Stimulated activated effector memory CD8-positive, alpha-beta T cell treated with anti-CD3 and anti-CD28 coated beads, Interleukin-12 subunit alpha, Interleukin-12 subunit beta, amount 100 ng/mL, for 72 hours (primary cell): ENCODE measurements at regions not wholly inside any gene's neighbourhood (a gene's known extent, or its start where the extent isn't known, plus 50 kb on each side); places are given as distances from the start of the nearest gene placed in this dataset.
"Not testable (repeated sequence)": the region's sequence is repeated elsewhere in the genome, so short reads cannot be mapped to it uniquely, and the experiment has no call there.

Experiments used
- ATAC-seq: fragments of 150-1000 bp; cut with Tn5 transposase; 2 replicates; pipeline ENCODE4 v1.10.0; 2021
- DNase-seq, 2 donors: peaks; one replicate each; pipeline ENCODE4 v3.0.0; 2021 to 2022; ENCODE audit warnings: low spot score in 2 of 2
- H3K27ac Mint-ChIP-seq: one replicate; pipeline ENCODE4 v1.8.0; 2022; ENCODE audit warnings: mild to moderate bottlenecking, mixed read lengths
- H3K36me3 Mint-ChIP-seq: one replicate; pipeline ENCODE4 v1.8.0; 2022; ENCODE audit warnings: mild to moderate bottlenecking, mixed read lengths
- H3K4me1 Mint-ChIP-seq: one replicate; pipeline ENCODE4 v1.8.0; 2022; ENCODE audit warnings: mixed read lengths
- H3K4me3 Mint-ChIP-seq: one replicate; pipeline ENCODE4 v1.8.0; 2022; ENCODE audit warnings: mild to moderate bottlenecking, mixed read lengths
- H3K9me3 Mint-ChIP-seq: one replicate; pipeline ENCODE4 v1.8.0; 2022; ENCODE audit warnings: mixed read lengths

GRCh38 chr4:132662456-132662855 lies 486.6 kb upstream of the PCDH10 start:
- peaks cover 22% of the 10 kb centered on the region for H3K9me3 Mint-ChIP-seq
- no peak overlapping the region for H3K27ac Mint-ChIP-seq
- H3K4me1 Mint-ChIP-seq = no peaks in the 10 kb centered on the region
- no peak for DNase-seq
- no peak overlapping the region for H3K4me3 Mint-ChIP-seq
- no peak for ATAC-seq
- H3K36me3 Mint-ChIP-seq = no peaks in the 10 kb centered on the region

- H3K27ac Mint-ChIP-seq = no peak overlapping the region
- H3K9me3 Mint-ChIP-seq = peaks cover 10% of the 10 kb centered on the region
- H3K4me1 Mint-ChIP-seq = no peaks in the 10 kb centered on the region
- H3K36me3 Mint-ChIP-seq = no peaks in the 10 kb centered on the region
- ATAC-seq (no peak), DNase-seq (no peak)
- H3K4me3 Mint-ChIP-seq = no peak overlapping the region
These were observed 479.3 kb upstream of the PCDH10 start for GRCh38 chr4:132669786-132670185.

DNA sequence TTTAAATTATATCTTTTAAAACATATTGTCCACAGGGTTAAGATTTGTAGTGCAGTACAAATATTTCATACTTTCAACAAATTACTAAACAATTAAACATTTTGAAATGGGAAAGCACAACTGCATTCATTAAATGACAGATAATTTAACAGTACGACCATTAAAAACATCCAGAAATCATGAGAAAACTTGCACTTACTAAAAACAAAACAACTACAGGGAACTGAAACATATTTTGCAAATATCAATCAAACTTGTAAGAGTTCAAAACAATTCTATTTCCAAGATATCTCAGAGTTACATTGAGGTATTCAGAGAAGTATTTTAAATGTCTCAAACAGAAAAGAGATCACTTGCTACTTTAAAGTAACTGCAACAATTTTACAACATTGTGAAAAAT lies 478.5 kb upstream of the PCDH10 start:
- Mint-ChIP-seq H3K27ac (no peak overlapping the region), H3K36me3 (no peaks in the 10 kb centered on the region), H3K4me1 (no peaks in the 10 kb centered on the region), H3K4me3 (no peak overlapping the region), H3K9me3 (peaks cover 5% of the 10 kb centered on the region)
- no peak for ATAC-seq
- no peak for DNase-seq

DNA sequence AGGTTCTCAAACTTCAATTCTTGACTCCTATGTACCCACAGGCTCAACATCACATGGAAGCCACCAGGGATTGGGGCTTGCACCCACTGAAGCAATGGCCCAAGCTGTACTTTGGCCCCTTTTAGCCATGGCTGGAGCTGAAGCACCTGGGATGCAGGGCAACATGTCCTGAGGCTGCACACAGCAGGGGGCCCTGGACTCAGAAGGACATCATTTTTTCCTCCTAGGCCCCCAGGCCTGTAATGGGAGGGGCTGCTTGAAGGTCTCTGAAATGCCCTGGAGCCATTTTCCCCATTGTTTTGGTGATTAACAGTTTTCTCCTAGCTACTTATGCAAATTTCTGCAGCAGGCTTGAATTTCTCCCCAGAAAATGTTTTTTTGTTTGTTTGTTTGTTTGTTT lies 465.1 kb upstream of the PCDH10 start:
- Mint-ChIP-seq H3K4me3 (no peak overlapping the region), H3K36me3 (no peaks in the 10 kb centered on the region), H3K4me1 (no peaks in the 10 kb centered on the region), H3K27ac (no peak overlapping the region), H3K9me3 (peaks cover 30% of the 10 kb centered on the region)
- DNase-seq = no peak
- ATAC-seq = no peak

- Mint-ChIP-seq H3K36me3 (no peaks in the 10 kb centered on the region), H3K4me1 (no peaks in the 10 kb centered on the region), H3K9me3 (peaks cover 14% of the 10 kb centered on the region), H3K4me3 (no peak overlapping the region), H3K27ac (no peak overlapping the region)
- ATAC-seq (no peak), DNase-seq (no peak)
These were observed 458.1 kb upstream of the PCDH10 start for GRCh38 chr4:132691026-132691425.

DNA sequence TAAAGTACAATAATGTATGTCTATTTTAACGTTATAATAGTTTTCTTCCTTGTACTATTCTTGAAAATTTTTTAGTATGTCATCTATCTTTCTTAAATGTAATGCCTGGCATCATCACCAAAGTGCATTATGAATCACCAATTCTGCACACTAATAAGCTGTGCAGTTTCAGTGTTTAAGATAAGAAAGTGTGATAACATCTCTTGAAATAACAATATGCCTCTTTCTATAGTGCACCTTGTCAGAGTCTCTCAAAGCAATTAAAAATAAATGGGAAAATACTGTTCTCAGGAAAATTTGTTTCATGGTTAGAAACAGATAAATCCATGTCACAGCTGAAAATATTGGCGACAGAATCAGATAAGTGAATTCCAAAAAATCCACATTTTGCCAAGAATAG lies 457.4 kb upstream of the PCDH10 start:
- H3K4me3 Mint-ChIP-seq = no peak overlapping the region

GRCh38 chr4:132694775-132695174 lies 454.3 kb upstream of the PCDH10 start:
- DNase-seq = no peak
- Mint-ChIP-seq H3K27ac (no peak overlapping the region), H3K9me3 (peaks cover 17% of the 10 kb centered on the region), H3K4me1 (no peaks in the 10 kb centered on the region), H3K36me3 (no peaks in the 10 kb centered on the region), H3K4me3 (no peak overlapping the region)
- no peak for ATAC-seq

More for the DNA sequence above, 457.4 kb upstream of the PCDH10 start:
- no peak for DNase-seq
- Mint-ChIP-seq H3K36me3 (no peaks in the 10 kb centered on the region), H3K27ac (no peak overlapping the region), H3K4me1 (no peaks in the 10 kb centered on the region), H3K9me3 (peaks cover 14% of the 10 kb centered on the region)
- no peak for ATAC-seq

DNA sequence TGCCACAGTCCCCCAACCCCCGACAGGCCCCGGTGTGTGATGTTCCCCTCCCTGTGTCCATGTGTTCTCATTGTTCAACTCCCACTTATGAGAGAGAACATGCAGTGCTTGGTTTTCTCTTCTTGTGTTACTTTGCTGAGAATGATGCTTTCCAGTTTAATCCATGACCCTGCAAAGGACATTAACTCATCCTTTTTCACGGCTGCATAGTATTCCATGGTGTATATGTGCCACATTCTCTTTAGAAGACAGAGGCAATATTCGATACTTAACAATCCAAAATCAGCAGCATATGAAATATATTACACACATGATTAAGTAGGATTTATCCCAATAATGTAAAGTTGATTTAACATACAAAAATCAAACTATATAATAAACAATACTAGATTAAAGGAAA lies 451.6 kb upstream of the PCDH10 start:
- not testable (repeated sequence) for H3K4me1 Mint-ChIP-seq, ATAC-seq

DNA sequence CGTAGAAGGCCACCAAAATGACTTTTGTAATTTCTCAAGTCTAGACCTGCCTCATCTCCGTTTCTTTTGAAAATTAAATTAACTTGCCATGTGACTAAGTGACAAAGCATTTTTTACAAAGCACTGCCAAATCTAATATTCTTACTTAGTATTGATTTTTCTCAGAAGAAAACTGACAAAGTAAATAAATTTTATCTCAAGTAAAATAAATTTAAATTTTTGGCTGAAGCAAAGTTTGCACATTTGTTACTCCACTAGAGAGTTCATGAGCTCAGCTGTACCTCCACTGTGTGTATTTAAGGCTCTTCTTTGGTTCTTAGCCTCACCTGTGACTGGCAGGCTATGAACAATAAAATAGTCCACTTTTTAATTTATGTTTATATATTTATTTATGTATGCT lies 441.1 kb upstream of the PCDH10 start:
- Mint-ChIP-seq H3K4me3 (no peak overlapping the region), H3K4me1 (no peaks in the 10 kb centered on the region), H3K9me3 (peaks cover 12% of the 10 kb centered on the region), H3K27ac (no peak overlapping the region), H3K36me3 (no peaks in the 10 kb centered on the region)
- ATAC-seq = no peak
- DNase-seq = no peak

More for the DNA sequence above, 451.6 kb upstream of the PCDH10 start:
- not testable (repeated sequence) for H3K27ac Mint-ChIP-seq, DNase-seq, H3K36me3 Mint-ChIP-seq, H3K4me3 Mint-ChIP-seq
- H3K9me3 Mint-ChIP-seq = peaks cover 20% of the 10 kb centered on the region

- Mint-ChIP-seq H3K9me3 (peaks cover 12% of the 10 kb centered on the region), H3K36me3 (no peaks in the 10 kb centered on the region), H3K27ac (no peak overlapping the region), H3K4me1 (no peaks in the 10 kb centered on the region), H3K4me3 (no peak overlapping the region)
- no peak for DNase-seq
- ATAC-seq = no peak
These were observed 440.0 kb upstream of the PCDH10 start for GRCh38 chr4:132709056-132709455.

DNA sequence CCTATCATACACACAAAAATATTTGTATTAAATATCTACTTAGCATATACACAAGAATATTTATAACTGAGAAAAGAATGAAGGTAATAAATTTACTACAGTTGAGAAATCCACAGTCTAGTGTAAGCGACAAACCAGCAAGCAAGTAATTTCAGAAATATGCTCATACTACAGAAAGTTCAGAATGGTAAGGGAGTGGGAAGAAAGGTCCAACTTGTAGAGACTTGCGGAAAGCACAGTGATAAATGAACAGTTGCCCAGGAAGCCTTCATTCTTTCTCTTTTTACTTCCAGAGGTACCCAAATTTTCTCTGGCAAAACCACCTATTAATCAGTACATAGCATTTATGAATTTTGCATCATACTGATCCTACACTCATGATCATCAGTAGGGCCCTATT lies 438.1 kb upstream of the PCDH10 start:
- ATAC-seq (no peak), DNase-seq (no peak)
- H3K4me1 Mint-ChIP-seq = no peaks in the 10 kb centered on the region
- H3K9me3 Mint-ChIP-seq = peaks cover 12% of the 10 kb centered on the region
- H3K4me3 Mint-ChIP-seq = no peak overlapping the region
- H3K36me3 Mint-ChIP-seq = no peaks in the 10 kb centered on the region
- no peak overlapping the region for H3K27ac Mint-ChIP-seq

GRCh38 chr4:132737344-132737743 lies 411.8 kb upstream of the PCDH10 start:
- peaks cover 11% of the 10 kb centered on the region for H3K9me3 Mint-ChIP-seq
- ATAC-seq (no peak), DNase-seq (no peak)
- H3K36me3 Mint-ChIP-seq = no peaks in the 10 kb centered on the region
- H3K4me3 Mint-ChIP-seq = no peak overlapping the region
- H3K27ac Mint-ChIP-seq = no peak overlapping the region
- no peaks in the 10 kb centered on the region for H3K4me1 Mint-ChIP-seq

- Mint-ChIP-seq H3K4me3 (no peak overlapping the region), H3K9me3 (peaks cover 4% of the 10 kb centered on the region)
These were observed 389.8 kb upstream of the PCDH10 start for GRCh38 chr4:132759199-132759780.

GRCh38 chr4:132763465-132763864 lies 385.6 kb upstream of the PCDH10 start:
- H3K4me1 Mint-ChIP-seq = no peaks in the 10 kb centered on the region
- H3K27ac Mint-ChIP-seq = no peak overlapping the region
- H3K9me3 Mint-ChIP-seq = peaks cover 8% of the 10 kb centered on the region
- ATAC-seq (peak; percentile 36), DNase-seq (no peak)
- no peak overlapping the region for H3K4me3 Mint-ChIP-seq
- H3K36me3 Mint-ChIP-seq = no peaks in the 10 kb centered on the region

More at GRCh38 chr4:132759199-132759780, 389.8 kb upstream of the PCDH10 start:
- Mint-ChIP-seq H3K36me3 (no peaks in the 10 kb centered on the region), H3K27ac (no peak overlapping the region), H3K4me1 (no peaks in the 10 kb centered on the region)
- ATAC-seq = no peak
- DNase-seq = no peak

GRCh38 chr4:132767901-132768300 lies 381.2 kb upstream of the PCDH10 start:
- Mint-ChIP-seq H3K4me1 (no peaks in the 10 kb centered on the region), H3K9me3 (peaks cover 22% of the 10 kb centered on the region)

GRCh38 chr4:132770776-132771175 lies 378.3 kb upstream of the PCDH10 start:
- no peak overlapping the region for H3K27ac Mint-ChIP-seq
- H3K36me3 Mint-ChIP-seq = no peaks in the 10 kb centered on the region
- H3K9me3 Mint-ChIP-seq = peaks cover 26% of the 10 kb centered on the region
- ATAC-seq (no peak), DNase-seq (no peak)
- H3K4me1 Mint-ChIP-seq = no peaks in the 10 kb centered on the region
- H3K4me3 Mint-ChIP-seq = no peak overlapping the region

More at GRCh38 chr4:132767901-132768300, 381.2 kb upstream of the PCDH10 start:
- Mint-ChIP-seq H3K36me3 (no peaks in the 10 kb centered on the region), H3K4me3 (no peak overlapping the region), H3K27ac (no peak overlapping the region)
- ATAC-seq = no peak
- no peak for DNase-seq

GRCh38 chr4:132792310-132792709 lies 356.8 kb upstream of the PCDH10 start:
- Mint-ChIP-seq H3K4me3 (no peak overlapping the region), H3K4me1 (no peaks in the 10 kb centered on the region), H3K36me3 (no peaks in the 10 kb centered on the region), H3K9me3 (peaks cover 21% of the 10 kb centered on the region), H3K27ac (no peak overlapping the region)
- ATAC-seq = no peak
- DNase-seq = no peak
